ENCODE measurements at regions not wholly inside any gene's neighbourhood (a gene's known extent, or its start where the extent isn't known, plus 50 kb on each side); places are given as distances from the start of the nearest gene placed in this dataset.
"Not testable (repeated sequence)": the region's sequence is repeated elsewhere in the genome, so short reads cannot be mapped to it uniquely, and the experiment has no call there.

- TF ChIP-seq CTCF (IDR thresholded peaks at IDR 0.05; ENCODE audit: borderline replicate concordance, control extremely low read depth, extremely low read depth, insufficient read depth, missing control alignments) = no peak
- no peak for DNase-seq (ENCODE audit: low spot score)
- in situ Hi-C loops (cut with MboI; ENCODE audit: low sequenced_read_pairs, unreplicated experiment) = no loop called here
Measured at GRCh38 chr17:21540502-21540901, 151.8 kb upstream of the KCNJ18 start.

- no peak for TF ChIP-seq CTCF (IDR thresholded peaks at IDR 0.05; ENCODE audit: borderline replicate concordance, control extremely low read depth, extremely low read depth, insufficient read depth, missing control alignments)
- DNase-seq (ENCODE audit: low spot score) = no peak
- in situ Hi-C loops (cut with MboI; ENCODE audit: low sequenced_read_pairs, unreplicated experiment) = no loop called here
Measured at GRCh38 chr17:21542070-21542469, 150.3 kb upstream of the KCNJ18 start.

- no peak for DNase-seq (ENCODE audit: low spot score)
- in situ Hi-C loops (cut with MboI; ENCODE audit: low sequenced_read_pairs, unreplicated experiment) = no loop called here
- TF ChIP-seq CTCF (IDR thresholded peaks at IDR 0.05; ENCODE audit: borderline replicate concordance, control extremely low read depth, extremely low read depth, insufficient read depth, missing control alignments) = no peak
Measured at GRCh38 chr17:21542991-21543390, 149.3 kb upstream of the KCNJ18 start.

- in situ Hi-C loops (cut with MboI; ENCODE audit: low sequenced_read_pairs, unreplicated experiment) = no loop called here
- TF ChIP-seq CTCF (IDR thresholded peaks at IDR 0.05; ENCODE audit: borderline replicate concordance, control extremely low read depth, extremely low read depth, insufficient read depth, missing control alignments) = no peak
- DNase-seq (ENCODE audit: low spot score) = no peak
Measured at GRCh38 chr17:21545064-21545463, 147.3 kb upstream of the KCNJ18 start.

- in situ Hi-C loops (cut with MboI; ENCODE audit: low sequenced_read_pairs, unreplicated experiment) = no loop called here
- no peak for DNase-seq (ENCODE audit: low spot score)
- no peak for TF ChIP-seq CTCF (IDR thresholded peaks at IDR 0.05; ENCODE audit: borderline replicate concordance, control extremely low read depth, extremely low read depth, insufficient read depth, missing control alignments)
Measured at GRCh38 chr17:21548236-21548635, 144.1 kb upstream of the KCNJ18 start.

- no peak for TF ChIP-seq CTCF (IDR thresholded peaks at IDR 0.05; ENCODE audit: borderline replicate concordance, control extremely low read depth, extremely low read depth, insufficient read depth, missing control alignments)
Measured at GRCh38 chr17:21549107-21549687, 143.1 kb upstream of the KCNJ18 start.

GRCh38 chr17:21550031-21550430 lies 142.3 kb upstream of the KCNJ18 start:
- in situ Hi-C loops (cut with MboI; ENCODE audit: low sequenced_read_pairs, unreplicated experiment) = not testable (repeated sequence)

More at GRCh38 chr17:21549107-21549687, 143.1 kb upstream of the KCNJ18 start:
- in situ Hi-C loops (cut with MboI; ENCODE audit: low sequenced_read_pairs, unreplicated experiment) = no loop called here
- no peak for DNase-seq (ENCODE audit: low spot score)

More at GRCh38 chr17:21550031-21550430, 142.3 kb upstream of the KCNJ18 start:
- DNase-seq (ENCODE audit: low spot score) = not testable (repeated sequence)
